AG09319 (cell line): ENCODE measurements at regions not wholly inside any gene's neighbourhood (a gene's known extent, or its start where the extent isn't known, plus 50 kb on each side); places are given as distances from the start of the nearest gene placed in this dataset.

Source experiments
- DNase-seq: peaks from one replicate; pipeline ENCODE4 v3.0.0-alpha.2; 2010; ENCODE audit warnings: low read depth; ENCODE audit errors: extremely low read depth
- TF ChIP-seq, protein P1 (sequence below): IDR thresholded peaks from 2 replicates; pipeline ENCODE4 v1.5.1; 2011; ENCODE audit warnings: low read depth, mild to moderate bottlenecking, inconsistent platforms, low read length, moderate library complexity

DNA sequence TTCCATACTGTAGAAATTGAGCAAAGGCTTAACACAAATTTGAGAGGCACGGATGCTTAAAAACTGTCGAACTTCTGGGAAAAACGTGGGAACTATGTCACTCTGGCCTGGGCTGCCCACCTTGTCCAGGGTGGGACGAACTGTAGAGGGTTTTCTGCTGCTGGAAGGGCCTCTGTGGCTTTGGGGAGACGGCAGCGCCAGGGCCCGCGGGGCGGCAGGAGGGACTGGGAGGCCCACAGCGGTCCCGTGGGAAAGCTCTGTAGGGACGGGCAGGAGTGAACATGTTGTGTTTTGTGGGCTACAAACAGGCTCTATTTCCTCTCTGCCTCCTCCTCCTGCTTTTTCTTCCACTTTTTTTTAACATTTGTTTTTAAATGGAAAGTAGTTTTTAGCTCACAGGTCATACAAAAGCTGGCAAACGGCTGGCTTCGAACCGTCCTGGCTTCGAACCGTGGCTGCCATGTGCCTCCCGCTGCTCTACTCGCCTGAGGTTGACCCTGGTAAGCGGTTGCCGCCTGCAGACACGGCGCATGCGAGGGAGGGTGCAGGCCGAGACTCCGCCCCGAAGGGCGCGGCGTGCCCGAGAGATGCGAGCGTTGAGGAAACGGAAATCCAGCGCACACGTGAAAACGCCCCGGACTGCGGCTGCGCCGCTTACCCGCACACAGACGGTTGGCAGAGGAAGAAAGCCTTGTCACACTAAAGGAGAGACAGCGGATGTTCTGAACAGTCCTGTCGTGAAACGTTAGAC is 382.3 kb upstream of the ZFP42 start:
- TF ChIP-seq, protein P1, sequence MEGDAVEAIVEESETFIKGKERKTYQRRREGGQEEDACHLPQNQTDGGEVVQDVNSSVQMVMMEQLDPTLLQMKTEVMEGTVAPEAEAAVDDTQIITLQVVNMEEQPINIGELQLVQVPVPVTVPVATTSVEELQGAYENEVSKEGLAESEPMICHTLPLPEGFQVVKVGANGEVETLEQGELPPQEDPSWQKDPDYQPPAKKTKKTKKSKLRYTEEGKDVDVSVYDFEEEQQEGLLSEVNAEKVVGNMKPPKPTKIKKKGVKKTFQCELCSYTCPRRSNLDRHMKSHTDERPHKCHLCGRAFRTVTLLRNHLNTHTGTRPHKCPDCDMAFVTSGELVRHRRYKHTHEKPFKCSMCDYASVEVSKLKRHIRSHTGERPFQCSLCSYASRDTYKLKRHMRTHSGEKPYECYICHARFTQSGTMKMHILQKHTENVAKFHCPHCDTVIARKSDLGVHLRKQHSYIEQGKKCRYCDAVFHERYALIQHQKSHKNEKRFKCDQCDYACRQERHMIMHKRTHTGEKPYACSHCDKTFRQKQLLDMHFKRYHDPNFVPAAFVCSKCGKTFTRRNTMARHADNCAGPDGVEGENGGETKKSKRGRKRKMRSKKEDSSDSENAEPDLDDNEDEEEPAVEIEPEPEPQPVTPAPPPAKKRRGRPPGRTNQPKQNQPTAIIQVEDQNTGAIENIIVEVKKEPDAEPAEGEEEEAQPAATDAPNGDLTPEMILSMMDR = no peak
- no peak for DNase-seq

DNA sequence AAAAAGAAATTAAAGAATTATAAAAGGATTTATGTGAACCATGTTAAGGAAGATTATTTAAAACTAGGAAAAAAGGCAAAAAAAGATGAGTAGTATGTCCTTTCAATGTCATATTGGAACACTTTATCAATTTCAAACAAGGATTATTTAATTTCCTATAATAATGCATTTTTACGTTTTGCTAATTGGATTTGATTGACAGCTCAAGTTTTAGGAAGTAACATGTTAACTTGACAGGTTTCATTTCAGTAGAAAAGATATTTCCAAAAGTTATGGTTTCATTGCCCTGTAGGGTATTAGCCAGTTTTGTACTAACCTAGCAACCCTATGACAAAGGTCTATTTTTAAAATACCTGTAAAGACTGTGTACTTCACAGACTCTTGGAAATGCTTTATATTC is 379.6 kb upstream of the ZFP42 start:
- no peak for DNase-seq
- TF ChIP-seq, protein P1 = no peak

DNA sequence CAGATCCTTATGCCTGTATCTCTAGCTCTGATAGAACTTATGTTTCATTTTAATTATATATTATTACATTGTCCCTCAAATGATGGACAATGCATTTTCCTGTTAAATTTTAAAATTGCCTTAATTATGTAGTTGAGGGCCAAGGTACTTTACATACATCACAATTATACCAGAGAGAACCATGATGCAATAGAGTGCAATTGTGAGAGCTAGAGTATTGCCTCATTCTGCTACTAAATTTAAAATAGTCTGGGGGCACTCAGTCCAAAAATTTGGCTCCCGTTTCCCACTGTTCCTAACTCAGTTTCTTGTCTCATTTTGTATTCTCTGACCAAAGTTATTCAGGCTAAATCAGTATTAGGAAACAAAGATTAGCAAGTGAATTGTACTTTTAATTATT is 378.5 kb upstream of the ZFP42 start:
- TF ChIP-seq, protein P1 = no peak
- DNase-seq = no peak

DNA sequence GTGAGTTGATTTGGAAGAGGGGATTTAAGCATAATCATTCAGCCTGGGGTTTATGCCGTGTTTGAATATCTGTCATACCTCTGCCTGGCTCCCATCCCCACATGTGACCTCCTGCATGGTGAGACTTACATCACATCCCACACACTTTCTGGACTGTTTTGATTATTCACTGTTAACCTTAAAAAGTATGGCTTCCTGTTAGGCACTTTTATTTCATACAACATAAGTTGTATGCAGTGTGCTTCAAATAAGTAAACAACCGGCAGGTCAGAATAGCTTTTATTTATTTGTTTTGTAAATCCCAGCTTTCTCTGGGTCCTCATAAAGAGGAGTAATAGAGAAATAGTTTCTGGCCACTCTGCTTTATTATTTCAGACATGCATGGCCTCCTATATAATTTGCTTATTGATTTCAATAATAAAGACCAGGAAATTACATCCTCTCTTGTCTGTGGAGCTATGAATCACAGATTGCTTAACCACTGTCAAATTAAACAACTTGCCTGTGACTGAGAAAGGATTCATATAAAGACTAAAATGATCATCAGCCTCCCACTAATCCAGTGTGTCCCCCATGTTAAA is 376.8 kb upstream of the ZFP42 start:
- no peak for DNase-seq
- TF ChIP-seq, protein P1 = no peak

DNA sequence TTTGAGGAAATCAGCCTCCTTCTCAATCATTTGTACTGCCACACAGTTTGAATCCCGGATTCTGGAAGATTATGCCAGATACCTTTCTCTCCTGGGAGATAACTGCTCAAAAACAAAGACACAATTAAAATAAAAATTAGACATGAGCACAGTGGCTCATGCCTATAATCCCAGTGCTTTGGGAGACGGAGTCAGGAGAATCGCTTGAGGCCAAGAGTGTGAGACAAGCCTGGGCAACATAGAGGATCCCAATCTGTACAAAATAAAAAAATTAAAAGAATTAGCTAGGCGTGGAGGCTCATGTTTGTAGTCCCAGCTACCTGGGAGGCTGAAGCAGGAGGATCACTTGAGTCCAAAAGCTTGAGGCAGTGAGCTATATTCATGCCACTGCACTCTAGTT is 376.3 kb upstream of the ZFP42 start:
- TF ChIP-seq, protein P1 = no peak
- DNase-seq = no peak

DNA sequence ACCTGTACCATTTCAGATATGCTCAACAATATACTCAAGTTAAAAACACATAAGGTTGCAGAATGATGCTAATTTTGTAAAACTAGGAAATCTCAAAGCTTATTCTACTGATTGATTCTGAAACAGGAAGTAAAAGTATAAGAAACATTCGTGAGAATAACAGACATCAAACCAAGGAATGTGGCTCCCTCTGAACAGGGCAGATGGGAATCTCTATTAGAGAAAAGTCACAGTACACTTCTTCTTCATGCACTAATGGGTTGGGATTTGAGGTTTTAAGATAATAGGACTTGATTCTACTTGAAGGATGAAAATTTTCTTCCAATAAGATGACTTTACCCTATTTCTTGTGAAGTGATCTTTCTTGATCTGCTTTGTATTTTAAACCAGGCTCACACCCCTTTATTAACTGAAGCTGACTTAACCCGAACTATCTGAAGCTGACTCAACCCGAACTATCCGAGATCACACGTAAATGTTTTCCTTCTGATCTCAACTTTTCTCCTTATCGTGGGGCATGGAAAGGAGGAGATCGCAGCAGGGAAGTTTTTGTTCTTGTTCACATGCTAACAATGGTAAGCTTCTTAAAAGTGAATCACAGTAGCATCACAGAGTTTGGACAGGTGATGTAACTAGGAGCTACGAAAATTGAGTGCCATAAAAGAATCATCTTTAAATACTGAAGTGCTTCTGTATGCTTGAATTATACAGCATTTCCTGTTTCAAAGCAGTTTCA is 363.1 kb upstream of the ZFP42 start:
- no peak for DNase-seq
- TF ChIP-seq, protein P1 = no peak

DNA sequence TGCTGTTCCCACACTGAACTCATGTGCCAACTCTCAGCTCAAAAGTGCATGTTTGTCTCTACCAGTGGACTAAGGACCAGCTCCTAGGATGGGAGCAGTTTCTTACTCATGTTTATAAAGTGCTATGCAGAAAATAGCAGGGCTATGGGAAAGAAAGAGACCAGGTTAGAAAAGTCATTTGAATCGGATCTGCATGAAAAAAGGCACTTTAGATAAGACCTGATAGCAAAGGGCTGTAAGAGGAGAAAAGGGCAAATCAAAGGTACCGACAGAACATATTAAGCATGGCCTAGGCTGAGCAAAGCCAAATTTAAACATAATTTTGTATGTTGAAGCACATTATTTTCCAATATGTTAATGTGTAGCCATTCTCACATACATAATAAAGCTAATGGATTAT is 362.3 kb upstream of the ZFP42 start:
- TF ChIP-seq, protein P1 = no peak
- no peak for DNase-seq
